ENCODE measurements at regions not wholly inside any gene's neighbourhood (a gene's known extent, or its start where the extent isn't known, plus 50 kb on each side); places are given as distances from the start of the nearest gene placed in this dataset.
"Not testable (repeated sequence)": the region's sequence is repeated elsewhere in the genome, so short reads cannot be mapped to it uniquely, and the experiment has no call there.

- H3K27ac ChIP-seq, result no peak overlapping the region
- no peak for DNase-seq (ENCODE audit: low read depth, low spot score)
These were observed 128.5 kb downstream of the PLCE1 start for GRCh38 chr10:94122211-94122610.

GRCh38 chr10:94123258-94123995, 129.7 kb downstream of the PLCE1 start:
- DNase-seq (ENCODE audit: low read depth, low spot score), result no peak
- peak overlapping the region; percentile 22 for H3K27ac ChIP-seq

GRCh38 chr10:94124147-94124546, 130.4 kb downstream of the PLCE1 start:
- not testable (repeated sequence) for DNase-seq (ENCODE audit: low read depth, low spot score); H3K27ac ChIP-seq

GRCh38 chr10:94125268-94125667, 131.5 kb downstream of the PLCE1 start:
- DNase-seq (ENCODE audit: low read depth, low spot score), result not testable (repeated sequence)
- H3K27ac ChIP-seq, result peak overlapping the region; percentile 44

- no peak for DNase-seq (ENCODE audit: low read depth, low spot score)
- peak overlapping the region; percentile 44 for H3K27ac ChIP-seq
These were observed 132.1 kb downstream of the PLCE1 start for GRCh38 chr10:94125856-94126255.

GRCh38 chr10:94129393-94130130, 135.8 kb downstream of the PLCE1 start:
- DNase-seq (ENCODE audit: low read depth, low spot score), result no peak

GRCh38 chr10:94131885-94132284, 138.2 kb downstream of the PLCE1 start:
- no peak overlapping the region for H3K27ac ChIP-seq
- no peak for DNase-seq (ENCODE audit: low read depth, low spot score)

More at GRCh38 chr10:94129393-94130130, 135.8 kb downstream of the PLCE1 start:
- H3K27ac ChIP-seq, result no peak overlapping the region

GRCh38 chr10:94133239-94133638, 139.5 kb downstream of the PLCE1 start:
- no peak overlapping the region for H3K27ac ChIP-seq
- DNase-seq (ENCODE audit: low read depth, low spot score), result no peak

GRCh38 chr10:94137747-94138146, 144.0 kb downstream of the PLCE1 start:
- no peak for DNase-seq (ENCODE audit: low read depth, low spot score)
- no peak overlapping the region for H3K27ac ChIP-seq

GRCh38 chr10:94138391-94138790, 144.7 kb downstream of the PLCE1 start:
- H3K27ac ChIP-seq, result no peak overlapping the region

GRCh38 chr10:94143261-94143660, 149.5 kb downstream of the PLCE1 start:
- DNase-seq (ENCODE audit: low read depth, low spot score), result no peak
- no peak overlapping the region for H3K27ac ChIP-seq

More at GRCh38 chr10:94138391-94138790, 144.7 kb downstream of the PLCE1 start:
- DNase-seq (ENCODE audit: low read depth, low spot score), result no peak

GRCh38 chr10:94146313-94146712, 152.6 kb downstream of the PLCE1 start:
- DNase-seq (ENCODE audit: low read depth, low spot score), result no peak
- H3K27ac ChIP-seq, result no peak overlapping the region

- no peak for DNase-seq (ENCODE audit: low read depth, low spot score)
- H3K27ac ChIP-seq, result no peak overlapping the region
These were observed 153.0 kb downstream of the PLCE1 start for GRCh38 chr10:94146746-94147145.

- H3K27ac ChIP-seq, result no peak overlapping the region
- no peak for DNase-seq (ENCODE audit: low read depth, low spot score)
These were observed 156.0 kb downstream of the PLCE1 start for GRCh38 chr10:94149702-94150101.

- DNase-seq (ENCODE audit: low read depth, low spot score), result no peak
- H3K27ac ChIP-seq, result no peak overlapping the region
These were observed 156.9 kb downstream of the PLCE1 start for GRCh38 chr10:94150541-94151184.

- no peak overlapping the region for H3K27ac ChIP-seq
- DNase-seq (ENCODE audit: low read depth, low spot score), result no peak
These were observed 162.1 kb downstream of the PLCE1 start for GRCh38 chr10:94155722-94156271.

- DNase-seq (ENCODE audit: low read depth, low spot score), result no peak
- H3K27ac ChIP-seq, result no peak overlapping the region
These were observed 162.7 kb downstream of the PLCE1 start for GRCh38 chr10:94156453-94156852.

GRCh38 chr10:94165158-94165611, 171.5 kb downstream of the PLCE1 start:
- DNase-seq (ENCODE audit: low read depth, low spot score); H3K27ac ChIP-seq: not testable (repeated sequence)

- peak; percentile 49 for DNase-seq (ENCODE audit: low read depth, low spot score)
- H3K27ac ChIP-seq, result no peak overlapping the region
These were observed 178.6 kb downstream of the PLCE1 start for GRCh38 chr10:94172332-94172731.

GRCh38 chr10:94173594-94173993, 179.9 kb downstream of the PLCE1 start:
- DNase-seq (ENCODE audit: low read depth, low spot score), result no peak
- H3K27ac ChIP-seq, result no peak overlapping the region

GRCh38 chr10:94174838-94175237, 181.1 kb downstream of the PLCE1 start:
- no peak for DNase-seq (ENCODE audit: low read depth, low spot score)
- H3K27ac ChIP-seq, result no peak overlapping the region
